GM12878 (cell line): ENCODE measurements at regions not wholly inside any gene's neighbourhood (a gene's known extent, or its start where the extent isn't known, plus 50 kb on each side); places are given as distances from the start of the nearest gene placed in this dataset.

Experiments used
- ATAC-seq: fragments of 200-7000 bp; cut with Tn5 transposase; 3 replicates; pipeline ENCODE4 v1.9.1; 2020; ENCODE audit warnings: mild to moderate bottlenecking, moderate library complexity
- BruUV-seq: library from RNA; stranded (reverse); fragments of 400-500 nt; replicated peaks from 2 replicates; lab custom pipeline; 2021; lab: Mats Ljungman, UMichigan
- CTCF ChIA-PET: fragments of 300-600 bp; sonication (Branson Sonifier 250); formaldehyde crosslinking; extraction: SDS; loops from one replicate; lab custom pipeline; 2021; ENCODE audit warnings: inconsistent platforms; lab: Yijun Ruan, JAX
- POLR2A ChIA-PET: fragments of 350-600 bp; formaldehyde crosslinking; extraction: SDS; loops from one replicate; lab custom pipeline; 2021; ENCODE audit warnings: inconsistent platforms; lab: Charles Lee
- RAD21 ChIA-PET: fragments of 300-600 bp; sonication (Branson Sonifier 250); formaldehyde crosslinking; loops from one replicate; lab custom pipeline; 2023; ENCODE audit warnings: antibody characterized with exemption; ENCODE audit not compliant: unreplicated experiment; lab: Charles Lee
- SMC1A ChIA-PET: fragments of 300-600 bp; sonication (Branson Sonifier 250); formaldehyde crosslinking; loops from one replicate; lab custom pipeline; 2023; ENCODE audit not compliant: unreplicated experiment, uncharacterized antibody; lab: Charles Lee
- DNase-seq: peaks from one replicate; pipeline ENCODE4 v3.0.0-alpha.2; 2011; ENCODE audit warnings: low read depth, low spot score
- FAIRE-seq: peaks from 3 replicates; lab custom pipeline; 2011; peaks lifted over from hg19 to GRCh38; lab: Jason Lieb, UNC
- H2AFZ ChIP-seq: 2 replicates; pipeline ENCODE4 v1.6.0; 2011; ENCODE audit warnings: low read depth, low read length, control low read depth; ENCODE audit not compliant: control insufficient read depth
- H3K27ac ChIP-seq: 2 replicates; pipeline ENCODE4 v1.5.1; 2011; ENCODE audit warnings: control low read depth; ENCODE audit not compliant: control insufficient read depth, insufficient read depth
- H3K27me3 ChIP-seq, 2 experiments: replicated peaks in 1 of 2; 2 replicates each; pipeline versions ENCODE4 v1.6.0 to v1.6.1; 2011; ENCODE audit warnings: low read length in 1 of 2; ENCODE audit not compliant: control insufficient read depth in 2 of 2, insufficient read depth in 2 of 2
- H3K36me3 ChIP-seq, 2 experiments: 2 replicates each; pipeline ENCODE4 v1.5.1; 2011; ENCODE audit warnings: low read length in 1 of 2; ENCODE audit not compliant: control insufficient read depth in 2 of 2, insufficient read depth in 2 of 2
- H3K4me1 ChIP-seq: 2 replicates; pipeline ENCODE4 v1.6.1; 2011; ENCODE audit warnings: mild to moderate bottlenecking, low read length, moderate library complexity, mixed read lengths; ENCODE audit not compliant: control insufficient read depth, insufficient read depth
- H3K4me2 ChIP-seq: 2 replicates; pipeline ENCODE4 v1.6.0; 2011; ENCODE audit warnings: control low read depth; ENCODE audit not compliant: control insufficient read depth, insufficient read depth
- H3K4me3 ChIP-seq: fragments of 200-600 bp; sonication (generic); 2 replicates; pipeline ENCODE4 v1.5.1; 2016
- H3K79me2 ChIP-seq: 2 replicates; pipeline ENCODE4 v1.6.0; 2011; ENCODE audit warnings: low read length; ENCODE audit not compliant: control insufficient read depth, insufficient read depth
- H3K9ac ChIP-seq: 2 replicates; pipeline ENCODE4 v1.8.0; 2011; ENCODE audit warnings: low read length, control low read depth, mixed read lengths; ENCODE audit not compliant: control insufficient read depth, insufficient read depth
- H3K9me3 ChIP-seq: replicated peaks from 3 replicates; pipeline ENCODE4 v1.5.1; 2011; ENCODE audit warnings: mild to moderate bottlenecking, low read length; ENCODE audit not compliant: control insufficient read depth, insufficient read depth
- H4K20me1 ChIP-seq: 2 replicates; pipeline ENCODE4 v1.6.0; 2011; ENCODE audit not compliant: control insufficient read depth, insufficient read depth
- ATF3 ChIP-seq: IDR thresholded peaks from 2 replicates; pipeline ENCODE4 v1.6.1; 2011; ENCODE audit warnings: low read depth, mild to moderate bottlenecking, low read length, moderate library complexity, borderline replicate concordance; ENCODE audit errors: extremely low read depth
- BCLAF1 ChIP-seq: fragments of 450-650 bp; IDR thresholded peaks from 2 replicates; pipeline ENCODE4 v1.6.1; 2017; ENCODE audit warnings: antibody characterized with exemption, mild to moderate bottlenecking, moderate library complexity
- EED ChIP-seq: sonication (generic); IDR thresholded peaks from 2 replicates; pipeline ENCODE4 v1.6.1; 2016; ENCODE audit warnings: antibody characterized with exemption, low read depth
- FOXM1 ChIP-seq: IDR thresholded peaks from 2 replicates; pipeline ENCODE4 v1.6.1; 2012; ENCODE audit warnings: low read depth, mild to moderate bottlenecking, inconsistent platforms, low read length, moderate library complexity
- KDM1A ChIP-seq: fragments of 200-600 bp; sonication (generic); IDR thresholded peaks from 2 replicates; pipeline ENCODE4 v1.6.1; 2016; ENCODE audit warnings: borderline replicate concordance
- PRDM15 ChIP-seq: fragments of 450-650 bp; formaldehyde crosslinking; IDR thresholded peaks from 2 replicates; pipeline ENCODE4 v1.4.0; 2020; ENCODE audit warnings: mild to moderate bottlenecking, moderate library complexity
- SREBF1 ChIP-seq: IDR thresholded peaks from 2 replicates; pipeline ENCODE4 v1.6.1; 2012; ENCODE audit warnings: mild to moderate bottlenecking, low read length
- TAF1 ChIP-seq: IDR thresholded peaks from 2 replicates; pipeline ENCODE4 v1.6.1; 2011; ENCODE audit warnings: mild to moderate bottlenecking, low read depth, low read length, borderline replicate concordance
- WGBS: methylation state at CpG from one replicate; pipeline ENCODE4 v1.1.6; 2016; ENCODE audit warnings: low lambda C conversion rate; ENCODE audit not compliant: insufficient replicate concordance, insufficient coverage; ENCODE audit errors: missing lambda C conversion rate; 5-methylcytosine and 5-hydroxymethylcytosine counted together
- in situ Hi-C: fragments of 300-500 bp; cut with MboI; formaldehyde crosslinking; loops from 9 replicates; pipeline ENCODE4 v1.14.3; 2018; ENCODE audit warnings: mixed read lengths
- intact Hi-C: fragments of 100-400 bp; cut with micrococcal nuclease; formaldehyde crosslinking; loops from one replicate; pipeline ENCODE4 v1.14.2; 2022; ENCODE audit not compliant: unreplicated experiment
- TF ChIP-seq, protein P1 (sequence below): fragments of 450-650 bp; IDR thresholded peaks from 2 replicates; pipeline ENCODE4 v1.6.1; 2017; ENCODE audit warnings: low read depth, mild to moderate bottlenecking, moderate library complexity
- TF ChIP-seq, protein P2 (sequence below): fragments of 450-650 bp; IDR thresholded peaks from 2 replicates; pipeline ENCODE4 v1.6.1; 2017; ENCODE audit warnings: mild to moderate bottlenecking, moderate library complexity

DNA sequence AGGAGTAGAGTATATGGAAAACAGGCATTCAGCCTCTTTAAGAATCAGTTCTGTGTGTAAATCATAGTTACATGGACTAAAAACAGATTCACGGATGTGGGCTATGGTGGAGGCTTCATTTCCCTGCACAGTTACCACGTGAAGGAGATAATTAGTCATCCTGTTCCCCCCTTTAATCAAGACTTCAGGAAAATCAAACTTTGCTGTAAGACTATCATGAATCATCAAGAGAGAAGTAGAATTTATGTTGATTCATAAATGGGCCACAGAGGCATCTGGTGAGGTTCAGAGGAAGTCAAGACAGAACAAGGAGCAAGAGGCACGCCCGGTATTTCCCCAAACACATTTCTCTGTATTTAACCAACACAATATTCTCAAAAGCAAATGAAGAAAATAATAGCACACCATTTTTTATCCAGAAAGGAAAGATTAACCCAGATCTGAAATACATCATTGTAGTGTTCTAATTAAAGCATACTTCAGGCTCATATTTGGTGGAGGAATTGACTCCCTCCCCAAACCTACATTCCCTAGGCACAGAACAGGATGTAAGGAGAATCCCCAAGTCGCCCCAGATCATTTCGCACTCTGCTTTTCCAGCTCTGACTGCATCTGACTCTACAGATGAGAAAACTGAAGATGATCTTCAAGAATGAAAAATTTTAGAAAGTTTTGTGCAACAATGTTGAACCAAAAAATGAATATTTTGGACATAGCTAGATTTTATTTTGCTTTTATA lies 175.8 kb upstream of the GAS1 start:
- Histone ChIP-seq H3K9ac (no peak overlapping the region), H3K27ac (no peak overlapping the region), H3K4me2 (no peak overlapping the region), H2AFZ (no peak overlapping the region), H3K27me3 (no peaks in the 10 kb centered on the region), H4K20me1 (no peaks in the 10 kb centered on the region), H3K4me3 (no peak overlapping the region), H3K4me1 (no peaks in the 10 kb centered on the region), H3K36me3 (no peaks in the 10 kb centered on the region), H3K79me2 (no peaks in the 10 kb centered on the region), H3K9me3 (no peaks in the 10 kb centered on the region)
- FAIRE-seq (no peak), DNase-seq (no peak), ATAC-seq (no peak)
- no TSS peak for BruUV-seq
- 21% methylated on average over 6 of the region's 6 CpGs for WGBS
- CTCF ChIA-PET, result no interaction called here
- in situ Hi-C loops, result no loop called here
- intact Hi-C loops, result no loop called here
- POLR2A ChIA-PET, result no interaction called here
- RAD21 ChIA-PET, result no interaction called here
- SMC1A ChIA-PET, result no interaction called here
- TF ChIP-seq, protein P1, sequence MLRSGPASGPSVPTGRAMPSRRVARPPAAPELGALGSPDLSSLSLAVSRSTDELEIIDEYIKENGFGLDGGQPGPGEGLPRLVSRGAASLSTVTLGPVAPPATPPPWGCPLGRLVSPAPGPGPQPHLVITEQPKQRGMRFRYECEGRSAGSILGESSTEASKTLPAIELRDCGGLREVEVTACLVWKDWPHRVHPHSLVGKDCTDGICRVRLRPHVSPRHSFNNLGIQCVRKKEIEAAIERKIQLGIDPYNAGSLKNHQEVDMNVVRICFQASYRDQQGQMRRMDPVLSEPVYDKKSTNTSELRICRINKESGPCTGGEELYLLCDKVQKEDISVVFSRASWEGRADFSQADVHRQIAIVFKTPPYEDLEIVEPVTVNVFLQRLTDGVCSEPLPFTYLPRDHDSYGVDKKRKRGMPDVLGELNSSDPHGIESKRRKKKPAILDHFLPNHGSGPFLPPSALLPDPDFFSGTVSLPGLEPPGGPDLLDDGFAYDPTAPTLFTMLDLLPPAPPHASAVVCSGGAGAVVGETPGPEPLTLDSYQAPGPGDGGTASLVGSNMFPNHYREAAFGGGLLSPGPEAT, result no peak
- TF ChIP-seq, protein P2, sequence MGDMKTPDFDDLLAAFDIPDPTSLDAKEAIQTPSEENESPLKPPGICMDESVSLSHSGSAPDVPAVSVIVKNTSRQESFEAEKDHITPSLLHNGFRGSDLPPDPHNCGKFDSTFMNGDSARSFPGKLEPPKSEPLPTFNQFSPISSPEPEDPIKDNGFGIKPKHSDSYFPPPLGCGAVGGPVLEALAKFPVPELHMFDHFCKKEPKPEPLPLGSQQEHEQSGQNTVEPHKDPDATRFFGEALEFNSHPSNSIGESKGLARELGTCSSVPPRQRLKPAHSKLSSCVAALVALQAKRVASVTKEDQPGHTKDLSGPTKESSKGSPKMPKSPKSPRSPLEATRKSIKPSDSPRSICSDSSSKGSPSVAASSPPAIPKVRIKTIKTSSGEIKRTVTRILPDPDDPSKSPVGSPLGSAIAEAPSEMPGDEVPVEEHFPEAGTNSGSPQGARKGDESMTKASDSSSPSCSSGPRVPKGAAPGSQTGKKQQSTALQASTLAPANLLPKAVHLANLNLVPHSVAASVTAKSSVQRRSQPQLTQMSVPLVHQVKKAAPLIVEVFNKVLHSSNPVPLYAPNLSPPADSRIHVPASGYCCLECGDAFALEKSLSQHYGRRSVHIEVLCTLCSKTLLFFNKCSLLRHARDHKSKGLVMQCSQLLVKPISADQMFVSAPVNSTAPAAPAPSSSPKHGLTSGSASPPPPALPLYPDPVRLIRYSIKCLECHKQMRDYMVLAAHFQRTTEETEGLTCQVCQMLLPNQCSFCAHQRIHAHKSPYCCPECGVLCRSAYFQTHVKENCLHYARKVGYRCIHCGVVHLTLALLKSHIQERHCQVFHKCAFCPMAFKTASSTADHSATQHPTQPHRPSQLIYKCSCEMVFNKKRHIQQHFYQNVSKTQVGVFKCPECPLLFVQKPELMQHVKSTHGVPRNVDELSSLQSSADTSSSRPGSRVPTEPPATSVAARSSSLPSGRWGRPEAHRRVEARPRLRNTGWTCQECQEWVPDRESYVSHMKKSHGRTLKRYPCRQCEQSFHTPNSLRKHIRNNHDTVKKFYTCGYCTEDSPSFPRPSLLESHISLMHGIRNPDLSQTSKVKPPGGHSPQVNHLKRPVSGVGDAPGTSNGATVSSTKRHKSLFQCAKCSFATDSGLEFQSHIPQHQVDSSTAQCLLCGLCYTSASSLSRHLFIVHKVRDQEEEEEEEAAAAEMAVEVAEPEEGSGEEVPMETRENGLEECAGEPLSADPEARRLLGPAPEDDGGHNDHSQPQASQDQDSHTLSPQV, result no peak
- no peak for TF ChIP-seq SREBF1
- TF ChIP-seq ATF3, result no peak
- no peak for TF ChIP-seq KDM1A
- TF ChIP-seq EED, result no peak
- no peak for TF ChIP-seq FOXM1
- TF ChIP-seq PRDM15 (CRISPR knock-in tag), result no peak
- TF ChIP-seq TAF1, result no peak
- TF ChIP-seq BCLAF1, result no peak
